A673 (cell line): ENCODE measurements at regions not wholly inside any gene's neighbourhood (a gene's known extent, or its start where the extent isn't known, plus 50 kb on each side); places are given as distances from the start of the nearest gene placed in this dataset.

ENCODE experiments used
- BruUV-seq: library from RNA; stranded (reverse); fragments of 400-500 nt; replicated peaks from 2 replicates; lab custom pipeline; 2021; lab: Mats Ljungman, UMichigan
- CTCF ChIA-PET: fragments of 300-600 bp; sonication (Branson Sonifier 250); formaldehyde crosslinking; loops from one replicate; lab custom pipeline; 2022; ENCODE audit warnings: antibody characterized with exemption; lab: Charles Lee
- POLR2A ChIA-PET: fragments of 300-600 bp; sonication (Branson Sonifier 250); formaldehyde crosslinking; loops from one replicate; lab custom pipeline; 2022; ENCODE audit warnings: antibody characterized with exemption; ENCODE audit not compliant: low non-redundant PET; lab: Charles Lee
- DNase-seq: peaks from one replicate; pipeline ENCODE4 v3.0.0-alpha.2; 2015; ENCODE audit warnings: low spot score
- H3K27ac ChIP-seq: fragments of 200-600 bp; sonication (generic); 2 replicates; pipeline ENCODE4 v1.5.1; 2016; ENCODE audit warnings: mixed run types, low read depth, mild to moderate bottlenecking, mixed read lengths, antibody characterized with exemption, low read length; ENCODE audit not compliant: poor library complexity, severe bottlenecking
- H3K27me3 ChIP-seq: fragments of 200-600 bp; sonication (generic); replicated peaks from 2 replicates; pipeline ENCODE4 v1.6.1; 2017; ENCODE audit warnings: mixed run types, low read depth, mild to moderate bottlenecking, mixed read lengths, antibody characterized with exemption, low read length; ENCODE audit not compliant: insufficient read depth, poor library complexity
- H3K36me3 ChIP-seq: fragments of 200-600 bp; sonication (generic); 2 replicates; pipeline ENCODE4 v1.6.1; 2016; ENCODE audit warnings: mixed run types, mild to moderate bottlenecking, mixed read lengths, antibody characterized with exemption, low read length; ENCODE audit not compliant: insufficient read depth, poor library complexity, severe bottlenecking
- H3K4me1 ChIP-seq: fragments of 200-600 bp; sonication (generic); 2 replicates; pipeline ENCODE4 v1.6.1; 2017; ENCODE audit warnings: mixed run types, mild to moderate bottlenecking, mixed read lengths, antibody characterized with exemption, low read length; ENCODE audit not compliant: insufficient read depth, poor library complexity, severe bottlenecking
- H3K4me3 ChIP-seq: fragments of 200-600 bp; sonication (generic); 2 replicates; pipeline ENCODE4 v1.5.1; 2016; ENCODE audit warnings: low read depth, mixed run types, mild to moderate bottlenecking, mixed read lengths, low read length; ENCODE audit not compliant: poor library complexity, severe bottlenecking
- H3K9me3 ChIP-seq: fragments of 200-600 bp; sonication (generic); 2 replicates; pipeline ENCODE4 v1.6.1; 2016; ENCODE audit warnings: mixed run types, low read depth, mild to moderate bottlenecking, mixed read lengths, antibody characterized with exemption, low read length; ENCODE audit not compliant: poor library complexity, severe bottlenecking
- CTCF ChIP-seq: fragments of 300-800, 200-600 bp; sonication (generic); conservative IDR thresholded peaks from 2 replicates; pipeline ENCODE4 v1.5.1; 2017; ENCODE audit warnings: low read depth, mild to moderate bottlenecking, antibody characterized with exemption, low read length, moderate library complexity, mixed read lengths
- EZH2 ChIP-seq: fragments of 200-600 bp; sonication (generic); IDR thresholded peaks from 2 replicates; pipeline ENCODE4 v1.6.1; 2017; ENCODE audit warnings: borderline replicate concordance, low read depth, mild to moderate bottlenecking, mixed read lengths, antibody characterized with exemption, low read length; ENCODE audit not compliant: poor library complexity, severe bottlenecking
- intact Hi-C: fragments of 100-400 bp; cut with micrococcal nuclease; formaldehyde crosslinking; loops from one replicate; pipeline ENCODE4 v1.10.0; 2022; ENCODE audit not compliant: unreplicated experiment

- no peak overlapping the region for H3K4me3 ChIP-seq
- ChIA-PET POLR2A (no interaction called here), CTCF (no interaction called here)
- no peak for DNase-seq
- no peaks in the 10 kb centered on the region for H3K36me3 ChIP-seq
- H3K27me3 ChIP-seq: no peaks in the 10 kb centered on the region
- no peak overlapping the region for H3K27ac ChIP-seq
- TF ChIP-seq CTCF: no peak
- TF ChIP-seq EZH2: no peak
- no peaks in the 10 kb centered on the region for H3K4me1 ChIP-seq
- intact Hi-C loops: no loop called here
- BruUV-seq: no TSS peak
- H3K9me3 ChIP-seq: no peaks in the 10 kb centered on the region
These were observed 130.0 kb upstream of the BMP5 start for GRCh38 chr6:56005426-56005825.

- Histone ChIP-seq H3K9me3 (no peaks in the 10 kb centered on the region), H3K4me1 (peaks cover 5% of the 10 kb centered on the region), H3K36me3 (no peaks in the 10 kb centered on the region), H3K4me3 (no peak overlapping the region), H3K27me3 (no peaks in the 10 kb centered on the region), H3K27ac (no peak overlapping the region)
- no peak for TF ChIP-seq CTCF
- TF ChIP-seq EZH2: no peak
- BruUV-seq: no TSS peak
- ChIA-PET CTCF (no interaction called here), POLR2A (no interaction called here)
- peak; percentile 45 for DNase-seq
- intact Hi-C loops: no loop called here
These were observed 129.0 kb upstream of the BMP5 start for GRCh38 chr6:56004426-56004825.

GRCh38 chr6:56003616-56004015 is 128.2 kb upstream of the BMP5 start:
- Histone ChIP-seq H3K4me1 (peaks cover 13% of the 10 kb centered on the region), H3K9me3 (no peaks in the 10 kb centered on the region), H3K27me3 (no peaks in the 10 kb centered on the region), H3K36me3 (no peaks in the 10 kb centered on the region), H3K27ac (no peak overlapping the region), H3K4me3 (no peak overlapping the region)
- CTCF ChIA-PET: no interaction called here
- intact Hi-C loops: no loop called here
- no peak for DNase-seq
- POLR2A ChIA-PET: interaction anchor here (0.6 kb wide), 1 partner anchor 96 kb away, joined by 3 read pairs; no protein-coding TSS in a partner anchor
- no peak for TF ChIP-seq CTCF
- no peak for TF ChIP-seq EZH2
- no TSS peak for BruUV-seq
